ENCODE measurements at regions not wholly inside any gene's neighbourhood (a gene's known extent, or its start where the extent isn't known, plus 50 kb on each side); places are given as distances from the start of the nearest gene placed in this dataset.

DNA sequence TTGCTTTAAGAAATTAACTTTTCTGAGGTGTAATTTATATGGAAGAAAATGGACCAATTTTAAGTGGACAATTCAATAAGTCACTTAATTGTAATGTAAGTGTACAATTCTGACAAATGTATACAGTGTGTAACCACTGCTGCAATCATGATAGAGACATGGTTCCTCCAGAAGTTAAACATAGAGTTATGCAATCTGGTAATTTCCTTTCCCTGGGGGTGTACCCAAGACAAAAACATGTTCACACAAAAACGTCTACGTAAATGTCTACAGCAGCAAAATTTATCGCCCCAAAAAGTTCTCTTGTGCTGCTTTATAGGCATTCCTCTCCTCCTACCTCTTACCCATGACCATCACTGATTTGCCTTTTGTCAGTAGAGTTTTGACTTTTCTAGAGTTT, 141.5 kb downstream of the AQP4 start:
- TF ChIP-seq POLR2A (IDR thresholded peaks at IDR 0.05) (no peak), CTCF (IDR thresholded peaks at IDR 0.05) (no peak), EP300 (IDR thresholded peaks at IDR 0.05) (no peak), POLR2AphosphoS5 (IDR thresholded peaks at IDR 0.05) (no peak)
